HS-27A (cell line): ENCODE measurements at regions not wholly inside any gene's neighbourhood (a gene's known extent, or its start where the extent isn't known, plus 50 kb on each side); places are given as distances from the start of the nearest gene placed in this dataset.

Source experiments
- DNase-seq: peaks from one replicate; pipeline ENCODE4 v3.0.0-alpha.2; 2012; ENCODE audit warnings: low read depth, missing footprints

DNA sequence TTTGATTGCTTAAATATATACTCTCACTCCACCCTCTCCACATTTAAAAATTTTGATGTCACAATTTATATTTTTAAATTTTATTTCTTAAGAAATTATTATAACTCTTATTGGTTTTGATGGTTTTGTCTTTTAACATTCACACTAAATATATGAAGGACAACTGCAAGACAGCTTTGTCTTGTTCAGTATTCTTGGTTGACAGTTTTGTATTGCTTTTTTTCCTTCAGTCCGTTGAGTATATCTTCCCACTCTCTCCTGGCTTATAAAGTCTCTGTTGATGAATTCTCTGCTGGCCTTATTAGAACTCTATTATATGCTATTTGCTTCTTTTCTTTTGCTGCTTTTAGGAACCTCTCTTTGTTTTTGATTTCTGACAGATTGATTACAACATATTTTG, 392.2 kb downstream of the C6orf118 start:
- no peak for DNase-seq

DNA sequence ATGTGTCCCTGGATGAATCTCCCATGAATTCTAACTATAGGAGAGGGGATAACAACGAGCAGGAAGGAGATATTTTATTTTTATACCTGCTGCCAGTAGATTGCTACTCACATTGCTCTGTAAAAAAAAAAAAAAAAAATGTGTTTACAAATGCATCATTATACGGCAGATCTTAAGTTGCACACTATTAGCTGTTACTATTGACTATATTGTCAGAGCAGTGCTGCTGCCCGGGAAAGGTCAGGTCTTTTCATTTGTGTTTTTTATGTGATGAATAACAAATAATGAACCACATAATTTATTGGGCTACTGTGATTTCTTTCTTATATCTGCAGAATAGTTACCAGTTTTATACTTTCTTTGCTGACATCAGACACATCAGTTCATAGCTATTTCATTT, 393.3 kb downstream of the C6orf118 start:
- DNase-seq: no peak

GRCh38 chr6:164911873-164912580, 397.4 kb downstream of the C6orf118 start:
- no peak for DNase-seq

DNA sequence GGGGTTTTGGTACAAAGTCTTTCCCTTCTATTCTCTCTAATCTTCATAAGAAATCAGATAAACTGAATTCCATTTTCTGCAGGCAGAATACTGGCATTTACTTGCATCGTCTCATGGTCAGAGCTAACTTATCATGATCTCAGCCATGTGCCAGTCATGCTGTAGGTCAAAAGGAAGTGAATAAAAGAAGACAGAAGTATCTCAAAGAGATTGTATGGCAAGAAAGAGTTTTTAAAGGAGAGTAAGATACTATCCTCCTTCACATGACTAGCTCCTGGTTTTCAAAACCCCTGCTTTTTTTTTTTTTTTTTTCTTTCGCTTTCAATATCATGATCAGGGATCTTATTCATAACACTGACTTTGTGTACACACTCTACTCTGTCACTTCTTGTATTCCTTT, 398.3 kb downstream of the C6orf118 start:
- no peak for DNase-seq

DNA sequence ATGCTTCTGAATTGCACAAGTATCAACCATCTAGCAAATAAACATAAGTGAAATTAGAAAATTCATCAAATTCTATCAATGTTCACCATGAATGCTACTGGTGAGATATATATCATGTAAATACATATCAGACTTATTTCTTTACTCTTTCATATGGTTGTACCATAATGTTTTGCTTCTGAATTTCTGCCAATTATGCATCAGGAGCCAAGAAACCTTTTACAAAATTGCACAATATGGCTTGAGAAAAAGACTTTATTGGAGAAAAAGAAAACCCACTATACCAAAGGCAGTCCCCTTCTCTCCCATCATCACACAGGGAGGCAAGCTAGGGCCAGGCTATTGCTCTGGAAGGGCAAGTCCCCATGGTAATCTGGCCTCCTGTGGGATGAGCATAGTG, 402.6 kb downstream of the C6orf118 start:
- no peak for DNase-seq

GRCh38 chr6:164905311-164905710, 404.1 kb downstream of the C6orf118 start:
- DNase-seq: no peak

DNA sequence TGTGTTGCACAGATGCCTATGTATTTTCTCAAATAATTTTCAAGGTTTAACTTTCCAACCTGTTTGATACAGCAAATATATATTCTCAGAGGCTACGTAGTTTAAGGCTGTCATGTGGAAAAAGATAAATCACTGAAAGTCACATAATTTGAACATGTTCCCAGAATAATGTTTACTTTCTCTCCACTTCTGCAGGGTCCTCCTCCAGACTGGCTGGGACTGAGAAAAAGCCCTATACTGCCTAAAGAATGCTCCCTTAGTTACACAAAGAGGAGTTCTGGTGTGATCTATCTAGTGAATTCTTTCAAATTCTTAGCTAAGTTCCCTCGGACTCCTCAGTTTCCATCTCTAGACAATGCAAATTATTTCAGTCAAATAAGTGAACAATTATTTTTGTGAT, 411.0 kb downstream of the C6orf118 start:
- DNase-seq: no peak

DNA sequence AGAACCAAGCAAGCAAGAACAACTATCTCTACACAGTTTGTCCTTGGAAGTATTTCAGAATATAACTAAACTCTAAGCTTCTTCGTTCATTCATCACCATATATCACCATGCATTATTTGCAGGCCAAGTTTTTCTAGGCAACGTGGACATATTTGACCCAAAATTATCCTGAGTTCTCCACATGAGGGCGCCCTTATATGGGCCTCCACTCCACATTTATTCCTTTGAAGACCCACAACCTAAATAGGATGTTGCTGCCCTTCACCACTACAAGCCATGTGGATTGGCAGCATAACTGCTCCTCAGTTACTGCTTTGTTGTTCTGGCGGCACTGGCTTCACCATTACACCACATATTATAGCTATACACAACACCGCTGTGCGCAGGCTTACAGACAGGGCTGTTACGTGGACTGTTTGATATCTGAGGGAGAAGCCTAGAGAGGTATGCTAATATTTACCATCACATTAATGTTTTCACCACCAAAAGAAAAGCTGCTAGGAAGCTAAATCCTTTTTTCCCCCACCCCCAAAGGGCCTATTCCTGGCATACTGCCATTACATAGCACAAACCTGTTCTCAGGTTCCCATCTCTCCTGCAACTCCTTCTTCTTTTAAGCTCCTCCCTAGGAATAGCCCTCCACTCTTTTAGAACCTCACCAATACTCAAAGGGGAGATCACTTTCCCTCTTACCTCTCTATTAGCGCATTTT, 411.7 kb downstream of the C6orf118 start:
- no peak for DNase-seq

GRCh38 chr6:164889980-164890379, 419.4 kb downstream of the C6orf118 start:
- no peak for DNase-seq

- DNase-seq: no peak
Observed at GRCh38 chr6:164887660-164888059, 421.7 kb downstream of the C6orf118 start.

DNA sequence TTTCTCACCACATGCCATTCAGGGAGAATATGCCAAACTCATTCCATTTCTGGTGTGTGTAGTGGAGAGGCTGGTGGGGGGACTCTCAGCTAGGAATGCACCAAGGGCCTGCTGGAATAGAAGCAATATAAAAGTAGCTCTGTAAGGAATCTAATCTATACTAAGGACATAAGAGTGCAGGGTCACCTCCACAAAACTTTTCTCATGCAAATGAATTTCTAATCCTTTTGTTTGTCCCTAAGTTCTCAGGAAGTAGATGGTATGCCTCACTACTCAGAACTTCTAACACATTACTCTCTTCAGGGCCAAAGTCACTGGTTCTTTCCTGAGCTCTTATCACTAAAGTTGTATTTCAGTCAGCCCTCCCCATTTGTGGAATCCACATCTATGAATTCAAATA, 427.2 kb downstream of the C6orf118 start:
- DNase-seq: no peak

DNA sequence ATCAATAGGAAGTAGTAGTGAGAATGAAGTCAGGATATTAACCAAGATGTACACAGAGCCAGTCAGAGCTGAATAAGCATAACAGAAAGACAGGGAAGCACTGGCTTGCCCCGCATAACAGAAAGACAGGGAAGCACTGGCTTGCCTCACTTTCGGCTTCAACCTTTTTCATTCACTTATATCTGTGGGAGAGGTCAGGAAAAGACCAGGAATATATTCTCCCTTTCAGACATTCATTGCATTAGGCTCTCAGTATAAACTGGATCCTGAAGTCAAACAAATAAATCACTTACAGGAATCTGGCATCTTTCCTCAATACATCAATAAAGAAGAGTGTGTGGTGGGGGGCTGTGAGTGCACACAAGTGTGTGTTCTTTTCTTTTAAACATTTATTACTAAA, 437.6 kb downstream of the C6orf118 start:
- no peak for DNase-seq

GRCh38 chr6:164870164-164870563, 439.2 kb downstream of the C6orf118 start:
- DNase-seq: no peak

DNA sequence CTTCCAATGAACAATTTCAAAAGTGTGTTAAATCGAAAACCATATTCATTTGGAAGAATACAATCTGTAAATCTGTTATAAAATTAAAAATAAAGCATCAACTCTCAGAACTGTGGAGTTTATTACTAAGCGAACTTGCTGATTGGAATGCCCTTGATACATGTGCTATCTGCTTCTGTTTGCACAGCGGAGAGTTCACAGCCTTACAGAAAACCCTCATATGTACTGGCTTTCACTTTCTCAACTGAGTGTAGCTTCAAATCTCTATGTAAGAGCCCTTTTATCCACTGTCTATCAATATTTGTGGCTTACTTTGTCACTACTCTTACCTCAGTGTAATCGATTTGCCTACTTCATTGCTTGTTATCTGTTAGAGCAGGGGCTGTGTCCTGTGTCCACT, 447.4 kb downstream of the C6orf118 start:
- no peak for DNase-seq

- DNase-seq: no peak
Observed at GRCh38 chr6:164859816-164860215, 449.6 kb downstream of the C6orf118 start.

DNA sequence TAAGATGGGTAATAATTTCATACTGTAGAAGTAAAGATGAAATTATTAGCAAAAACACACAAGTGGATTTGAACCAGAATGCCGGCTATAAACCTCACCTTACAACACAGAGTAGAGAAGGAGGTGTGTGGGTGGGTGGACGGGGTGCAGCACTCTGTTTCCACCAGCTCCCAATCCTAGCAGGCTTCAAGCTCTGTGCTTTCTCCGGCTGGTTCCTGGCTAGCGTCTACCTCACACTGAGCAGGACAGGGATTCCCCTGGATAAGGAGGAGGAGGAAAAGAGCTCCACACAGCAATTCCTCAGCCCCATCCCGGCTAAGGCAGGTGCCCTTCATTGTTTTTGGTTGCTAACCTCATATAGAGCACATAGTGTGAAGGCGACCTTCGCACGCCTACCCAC, 453.3 kb downstream of the C6orf118 start:
- DNase-seq: no peak

- DNase-seq: no peak
Observed at GRCh38 chr6:164855281-164855680, 454.1 kb downstream of the C6orf118 start.

DNA sequence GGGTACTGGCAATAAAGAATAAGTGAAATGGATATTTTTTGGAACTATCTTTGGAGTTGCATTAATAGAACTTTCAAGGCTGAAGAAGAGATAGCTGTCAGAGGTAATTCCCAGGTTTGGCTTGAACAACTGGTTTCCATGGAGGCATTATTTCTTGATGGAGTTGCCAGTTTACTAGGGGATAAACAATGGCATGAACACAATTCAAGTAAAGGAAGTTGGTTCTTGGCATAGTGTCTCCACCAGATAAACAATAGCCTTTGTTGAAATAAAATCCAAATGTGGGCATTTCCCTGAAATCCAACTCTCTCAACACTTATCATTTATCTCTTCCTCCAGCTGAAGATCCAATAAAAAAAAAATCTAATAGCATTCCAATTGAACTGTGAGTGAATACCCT, 454.9 kb downstream of the C6orf118 start:
- no peak for DNase-seq

DNA sequence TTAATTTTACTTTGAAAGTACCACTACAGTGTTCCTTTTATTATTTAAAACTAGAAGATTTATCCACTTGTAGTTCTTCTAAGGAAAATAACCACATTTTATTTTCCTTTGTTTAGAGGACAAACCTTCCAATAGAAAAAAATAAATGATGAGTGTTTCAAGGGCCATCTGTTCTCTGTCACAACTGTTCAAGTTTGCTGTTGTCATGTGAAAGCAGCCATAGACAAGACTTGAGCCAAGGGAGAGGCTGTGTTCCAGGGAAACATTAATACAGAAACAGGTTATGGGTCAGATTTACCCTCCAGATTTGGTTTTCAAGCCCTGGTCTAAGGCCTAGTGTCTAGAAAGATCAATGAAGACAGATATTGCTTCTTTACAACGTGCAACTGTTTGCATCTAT, 463.6 kb downstream of the C6orf118 start:
- DNase-seq: no peak

DNA sequence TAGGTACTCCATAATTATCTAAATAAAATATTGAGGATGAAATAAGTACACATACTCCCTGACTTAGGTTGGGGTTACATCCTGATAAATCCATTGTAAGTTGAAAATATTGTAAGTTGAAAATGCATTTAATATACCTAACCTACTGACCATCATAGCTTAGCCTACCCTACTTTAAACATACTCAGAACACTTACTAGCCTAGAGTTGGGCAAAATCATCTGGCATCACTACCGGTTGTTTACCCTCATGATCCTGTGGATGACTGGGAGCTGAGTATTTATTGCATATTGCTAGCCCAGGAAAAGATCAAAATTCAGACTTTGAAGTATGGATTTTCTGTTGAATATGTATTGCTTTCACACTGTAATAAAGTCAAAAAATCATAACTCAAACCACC, 467.3 kb downstream of the C6orf118 start:
- DNase-seq: no peak

DNA sequence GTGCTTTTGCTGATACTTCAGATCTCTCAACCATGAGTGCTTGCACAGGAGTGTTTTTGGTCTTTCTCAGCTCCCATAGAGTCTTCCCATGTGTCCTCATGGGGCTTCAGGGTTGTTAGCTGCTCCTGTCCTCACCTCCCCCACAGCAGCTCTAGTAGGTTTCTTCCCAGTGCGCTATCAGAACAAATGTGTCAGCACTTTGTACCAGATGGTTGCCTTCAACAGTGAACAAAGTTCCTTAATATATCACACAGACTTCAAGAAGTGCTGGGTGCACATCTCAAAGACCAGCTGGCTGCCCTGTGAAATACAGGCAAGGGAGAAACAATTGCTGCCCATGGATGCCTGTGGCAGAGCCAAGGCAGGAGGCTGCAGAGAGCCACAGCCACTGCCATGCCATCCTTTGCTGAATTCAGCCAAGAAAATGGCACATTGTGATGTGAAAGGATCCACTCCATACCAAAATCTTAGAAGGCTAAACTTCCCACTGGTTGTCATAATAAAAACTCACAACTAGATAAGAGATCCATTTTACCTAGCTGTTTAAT, 471.3 kb downstream of the C6orf118 start:
- DNase-seq: no peak

- DNase-seq: no peak
Observed at GRCh38 chr6:164836486-164836885, 472.9 kb downstream of the C6orf118 start.

DNA sequence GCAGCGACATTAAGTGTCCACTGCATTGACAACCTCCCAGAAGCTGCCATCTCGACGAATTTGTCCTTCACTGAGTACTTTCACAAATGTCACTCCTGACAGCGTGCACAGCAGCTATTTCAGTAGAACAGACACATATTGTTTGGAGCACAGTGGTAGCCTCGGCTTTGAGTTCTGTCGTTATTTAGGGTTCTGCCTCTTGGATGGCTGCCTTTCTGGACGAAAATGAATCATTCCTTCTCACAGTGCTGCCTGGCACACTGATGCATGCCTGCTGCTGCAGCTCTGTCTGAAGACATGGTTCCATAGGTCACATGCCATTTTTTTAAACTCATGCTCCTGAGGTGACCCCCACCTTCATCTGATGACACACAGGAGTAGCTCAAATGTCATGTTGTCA, 477.0 kb downstream of the C6orf118 start:
- DNase-seq: no peak

GRCh38 chr6:164827537-164827936, 481.9 kb downstream of the C6orf118 start:
- DNase-seq: no peak
